ENCODE measurements at regions not wholly inside any gene's neighbourhood (a gene's known extent, or its start where the extent isn't known, plus 50 kb on each side); places are given as distances from the start of the nearest gene placed in this dataset.

GRCh38 chr3:56869157-56869889 is 67.6 kb upstream of the ARHGEF3 start:
- no peak for TF ChIP-seq SIN3A (IDR thresholded peaks at IDR 0.05; ENCODE audit: borderline replicate concordance, insufficient read depth, low read depth, low read length)
- TF ChIP-seq CTCF (IDR thresholded peaks at IDR 0.05), result no peak
